ENCODE measurements at regions not wholly inside any gene's neighbourhood (a gene's known extent, or its start where the extent isn't known, plus 50 kb on each side); places are given as distances from the start of the nearest gene placed in this dataset.

DNA sequence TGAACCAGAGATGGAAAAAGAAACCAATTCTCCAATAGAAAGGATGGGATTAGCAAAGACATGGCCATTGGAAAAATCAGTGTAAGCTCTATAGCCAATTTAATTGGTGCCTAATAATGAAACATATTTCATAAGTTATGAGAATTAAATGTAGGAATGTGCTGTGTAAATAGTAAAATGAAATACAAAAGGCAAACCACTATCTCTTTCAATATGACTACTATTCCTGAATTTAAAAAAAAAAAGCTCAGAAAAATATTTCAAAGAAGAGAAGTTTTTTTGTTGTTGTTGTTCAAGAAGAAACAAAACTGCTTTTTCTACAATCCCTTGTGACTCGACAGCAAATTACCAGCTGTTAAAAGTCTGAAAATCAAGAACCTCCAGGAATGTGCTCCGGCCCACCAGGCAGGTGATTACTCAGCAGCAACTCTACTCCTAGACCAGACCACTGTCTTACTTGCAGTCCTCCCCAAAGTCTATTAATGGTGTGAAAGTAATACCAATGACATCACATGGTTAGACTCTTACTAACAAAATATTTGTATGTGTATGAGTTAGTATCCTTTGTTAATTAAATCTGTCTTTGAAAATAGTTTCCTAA, 362.4 kb downstream of the KCTD12 start:
- Mint-ChIP-seq H3K4me1 (no peaks in the 10 kb centered on the region), H3K4me3 (no peak overlapping the region), H3K9me3 (no peaks in the 10 kb centered on the region), H3K36me3 (no peaks in the 10 kb centered on the region), H3K27ac (no peak overlapping the region), H3K27me3 (peaks cover 3% of the 10 kb centered on the region)
- DNase-seq (ENCODE audit: low spot score in 2 of 2): no peak
- no peak for ATAC-seq (ENCODE audit: low read depth)

DNA sequence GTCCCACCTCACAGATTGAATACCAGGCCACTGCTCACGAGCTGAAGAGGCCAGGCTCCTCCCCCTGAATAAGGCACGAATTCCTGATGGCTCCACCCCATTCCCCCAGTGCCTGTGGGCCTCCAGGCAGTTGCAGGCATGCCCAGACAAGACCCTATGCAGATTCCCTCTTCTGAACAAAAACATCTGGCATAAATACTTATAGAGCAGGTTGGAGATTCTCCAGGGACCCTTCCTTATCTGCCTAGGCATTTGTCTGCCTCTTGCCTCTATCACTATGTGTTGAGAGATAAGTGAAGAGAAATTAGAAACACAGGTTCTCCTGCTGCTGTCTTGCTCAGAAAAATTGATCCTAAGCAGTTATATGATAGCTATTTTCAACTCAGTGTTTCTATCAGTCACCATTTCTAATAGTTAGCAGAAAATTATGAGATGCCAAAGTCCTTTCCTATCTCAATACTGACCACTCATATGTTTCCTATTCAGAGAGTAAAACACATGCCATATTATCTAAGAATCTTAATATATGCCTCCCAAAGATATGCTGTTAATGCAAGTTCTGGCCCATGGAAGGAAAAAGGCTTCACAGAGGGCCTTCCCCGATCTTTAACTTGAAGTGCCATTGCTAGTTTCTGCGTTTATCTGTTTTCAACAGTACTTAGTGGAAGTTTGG, 364.0 kb downstream of the KCTD12 start:
- ATAC-seq (ENCODE audit: low read depth) (no peak), DNase-seq (ENCODE audit: low spot score in 2 of 2) (no peak)
- no peak overlapping the region for H3K4me3 Mint-ChIP-seq
- H3K4me1 Mint-ChIP-seq: no peaks in the 10 kb centered on the region
- H3K36me3 Mint-ChIP-seq: no peaks in the 10 kb centered on the region
- no peak overlapping the region for H3K27ac Mint-ChIP-seq
- H3K9me3 Mint-ChIP-seq: no peaks in the 10 kb centered on the region
- peaks cover 3% of the 10 kb centered on the region for H3K27me3 Mint-ChIP-seq

DNA sequence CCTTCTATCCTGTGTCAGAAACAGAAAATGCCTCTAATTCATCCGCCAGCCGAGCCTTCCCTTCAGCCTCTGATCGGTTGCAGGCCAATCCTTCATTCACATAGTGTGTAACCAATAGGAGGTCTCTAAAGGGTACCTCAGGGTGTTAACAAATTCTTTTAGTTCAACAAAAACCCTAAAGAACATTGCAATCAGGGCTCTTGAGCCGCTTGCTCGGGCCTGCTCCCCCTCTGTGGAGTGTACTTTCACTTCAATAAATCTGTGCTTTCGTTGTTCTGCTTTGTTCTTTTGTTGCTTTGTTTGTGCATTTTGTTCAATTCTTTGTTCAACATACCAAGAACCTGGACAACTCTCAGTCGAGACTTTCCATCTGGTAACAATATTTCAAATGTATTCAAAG, 366.5 kb downstream of the KCTD12 start:
- Mint-ChIP-seq H3K9me3 (no peaks in the 10 kb centered on the region), H3K27me3 (peaks cover 5% of the 10 kb centered on the region), H3K4me1 (no peaks in the 10 kb centered on the region), H3K36me3 (no peaks in the 10 kb centered on the region), H3K4me3 (no peak overlapping the region), H3K27ac (no peak overlapping the region)
- no peak for DNase-seq (ENCODE audit: low spot score in 2 of 2)
- no peak for ATAC-seq (ENCODE audit: low read depth)

GRCh38 chr13:76516586-76516985, 369.6 kb downstream of the KCTD12 start:
- DNase-seq (ENCODE audit: low spot score in 2 of 2) (no peak), ATAC-seq (ENCODE audit: low read depth) (no peak)
- Mint-ChIP-seq H3K36me3 (no peaks in the 10 kb centered on the region), H3K27ac (no peak overlapping the region), H3K27me3 (peaks cover 9% of the 10 kb centered on the region), H3K4me3 (no peak overlapping the region), H3K4me1 (no peaks in the 10 kb centered on the region), H3K9me3 (no peaks in the 10 kb centered on the region)

DNA sequence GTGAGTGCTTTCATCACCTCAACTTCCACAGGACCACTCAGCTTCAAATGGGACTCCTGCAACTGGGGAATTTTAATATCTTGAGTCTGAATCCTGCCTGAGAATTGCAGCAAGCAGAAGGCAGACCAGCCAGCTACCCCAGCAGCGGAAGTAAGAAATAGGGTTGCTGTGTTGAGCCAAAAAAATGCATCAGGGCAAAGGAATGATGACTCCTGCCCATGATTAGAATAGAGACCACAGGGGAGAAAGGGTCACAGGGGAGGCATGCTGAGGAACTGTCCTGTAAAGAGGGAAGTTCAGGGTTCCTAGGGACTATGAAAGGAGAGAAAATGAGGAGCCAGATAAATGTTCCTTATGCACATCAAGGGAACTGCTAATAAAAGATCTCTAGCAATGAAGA, 370.2 kb downstream of the KCTD12 start:
- DNase-seq (ENCODE audit: low spot score in 2 of 2) (no peak), ATAC-seq (ENCODE audit: low read depth) (no peak)
- Mint-ChIP-seq H3K27me3 (peaks cover 9% of the 10 kb centered on the region), H3K4me3 (no peak overlapping the region), H3K36me3 (no peaks in the 10 kb centered on the region), H3K9me3 (no peaks in the 10 kb centered on the region), H3K27ac (no peak overlapping the region), H3K4me1 (no peaks in the 10 kb centered on the region)

- Mint-ChIP-seq H3K4me1 (no peaks in the 10 kb centered on the region), H3K27me3 (peaks cover 8% of the 10 kb centered on the region), H3K9me3 (no peaks in the 10 kb centered on the region), H3K27ac (no peak overlapping the region), H3K36me3 (no peaks in the 10 kb centered on the region), H3K4me3 (no peak overlapping the region)
- DNase-seq (ENCODE audit: low spot score in 2 of 2) (no peak), ATAC-seq (ENCODE audit: low read depth) (no peak)
Observed at GRCh38 chr13:76512721-76513145, 373.5 kb downstream of the KCTD12 start.

GRCh38 chr13:76505437-76505836, 380.8 kb downstream of the KCTD12 start:
- Mint-ChIP-seq H3K36me3 (no peaks in the 10 kb centered on the region), H3K4me1 (no peaks in the 10 kb centered on the region), H3K27me3 (peaks cover 5% of the 10 kb centered on the region), H3K27ac (no peak overlapping the region), H3K4me3 (no peak overlapping the region), H3K9me3 (no peaks in the 10 kb centered on the region)
- no peak for DNase-seq (ENCODE audit: low spot score in 2 of 2)
- ATAC-seq (ENCODE audit: low read depth): no peak

DNA sequence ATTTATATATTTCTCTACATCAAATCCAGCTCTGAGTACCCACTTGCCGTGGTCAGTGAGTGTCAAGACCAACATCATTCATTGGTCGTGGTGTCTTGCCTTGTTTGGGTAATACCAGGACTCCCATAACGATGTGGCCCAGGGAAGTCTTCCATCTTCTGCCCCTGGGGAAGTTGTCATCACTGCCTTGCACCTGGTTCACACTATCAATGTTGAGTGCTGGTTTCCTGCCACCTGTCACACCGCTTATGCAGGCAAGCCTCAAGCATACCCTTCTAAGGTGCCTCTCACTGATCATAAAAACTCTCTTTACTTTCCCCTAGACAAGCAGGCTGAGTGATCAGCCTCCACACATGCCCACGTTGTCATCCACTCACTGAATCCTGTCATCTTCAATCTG, 382.4 kb downstream of the KCTD12 start:
- DNase-seq (ENCODE audit: low spot score in 2 of 2) (no peak), ATAC-seq (ENCODE audit: low read depth) (no peak)
- H3K36me3 Mint-ChIP-seq: no peaks in the 10 kb centered on the region
- no peak overlapping the region for H3K27ac Mint-ChIP-seq
- H3K27me3 Mint-ChIP-seq: peaks cover 7% of the 10 kb centered on the region
- no peak overlapping the region for H3K4me3 Mint-ChIP-seq
- no peaks in the 10 kb centered on the region for H3K4me1 Mint-ChIP-seq
- H3K9me3 Mint-ChIP-seq: no peaks in the 10 kb centered on the region

DNA sequence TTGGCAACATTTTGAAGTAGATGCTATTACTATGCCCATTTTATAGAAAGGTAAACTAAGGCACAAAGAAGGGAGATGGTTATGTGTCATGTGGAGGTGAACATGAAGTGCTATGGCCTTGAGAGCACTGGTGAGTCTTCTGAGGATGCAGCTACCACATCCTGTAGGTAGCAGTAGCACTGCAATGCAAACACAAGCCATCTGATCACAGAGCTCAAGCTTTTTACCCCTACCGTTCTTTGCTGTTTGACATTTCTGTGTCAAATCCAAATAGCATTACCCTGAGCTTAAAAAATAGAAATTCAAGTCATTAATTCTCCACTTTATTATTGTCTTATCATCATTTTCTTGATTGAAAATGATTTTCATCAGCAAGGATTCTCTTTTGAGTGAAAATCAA, 382.9 kb downstream of the KCTD12 start:
- Mint-ChIP-seq H3K36me3 (no peaks in the 10 kb centered on the region), H3K27me3 (peaks cover 7% of the 10 kb centered on the region), H3K27ac (no peak overlapping the region), H3K4me1 (no peaks in the 10 kb centered on the region), H3K9me3 (no peaks in the 10 kb centered on the region), H3K4me3 (no peak overlapping the region)
- no peak for DNase-seq (ENCODE audit: low spot score in 2 of 2)
- no peak for ATAC-seq (ENCODE audit: low read depth)

GRCh38 chr13:76500894-76501293, 385.3 kb downstream of the KCTD12 start:
- no peak overlapping the region for H3K4me3 Mint-ChIP-seq
- no peaks in the 10 kb centered on the region for H3K9me3 Mint-ChIP-seq
- H3K27me3 Mint-ChIP-seq: peaks cover 12% of the 10 kb centered on the region
- no peak for DNase-seq (ENCODE audit: low spot score in 2 of 2)
- H3K27ac Mint-ChIP-seq: no peak overlapping the region
- H3K4me1 Mint-ChIP-seq: no peaks in the 10 kb centered on the region
- H3K36me3 Mint-ChIP-seq: no peaks in the 10 kb centered on the region
- ATAC-seq (ENCODE audit: low read depth): no peak

- DNase-seq (ENCODE audit: low spot score in 2 of 2) (no peak), ATAC-seq (ENCODE audit: low read depth) (no peak)
- Mint-ChIP-seq H3K9me3 (no peaks in the 10 kb centered on the region), H3K4me3 (no peak overlapping the region), H3K27me3 (peaks cover 6% of the 10 kb centered on the region), H3K4me1 (no peaks in the 10 kb centered on the region), H3K27ac (no peak overlapping the region), H3K36me3 (no peaks in the 10 kb centered on the region)
Observed at GRCh38 chr13:76499891-76500290, 386.3 kb downstream of the KCTD12 start.

DNA sequence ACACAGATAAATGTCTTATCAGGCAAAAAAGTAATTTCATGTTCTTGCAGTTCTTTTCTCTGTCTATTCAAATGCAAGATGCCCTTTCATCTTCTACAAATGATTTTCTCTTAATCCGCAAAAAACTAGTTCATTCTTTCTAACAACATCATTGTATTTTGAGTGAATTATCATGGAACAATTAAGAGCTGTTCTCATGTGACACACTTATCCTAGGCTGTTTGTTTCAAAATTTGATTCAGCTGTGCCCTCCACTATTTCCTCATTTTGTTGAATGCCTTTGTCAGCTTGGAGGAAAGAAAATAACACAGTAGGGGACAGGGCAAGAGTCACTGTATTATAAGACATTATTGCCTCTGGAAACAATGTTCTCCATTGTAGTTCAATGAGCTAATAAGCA, 396.9 kb downstream of the KCTD12 start:
- DNase-seq (ENCODE audit: low spot score in 2 of 2): no peak
- peaks cover 9% of the 10 kb centered on the region for H3K27me3 Mint-ChIP-seq
- ATAC-seq (ENCODE audit: low read depth): no peak
- no peaks in the 10 kb centered on the region for H3K36me3 Mint-ChIP-seq
- no peak overlapping the region for H3K4me3 Mint-ChIP-seq
- no peak overlapping the region for H3K27ac Mint-ChIP-seq
- no peaks in the 10 kb centered on the region for H3K4me1 Mint-ChIP-seq
- H3K9me3 Mint-ChIP-seq: no peaks in the 10 kb centered on the region

DNA sequence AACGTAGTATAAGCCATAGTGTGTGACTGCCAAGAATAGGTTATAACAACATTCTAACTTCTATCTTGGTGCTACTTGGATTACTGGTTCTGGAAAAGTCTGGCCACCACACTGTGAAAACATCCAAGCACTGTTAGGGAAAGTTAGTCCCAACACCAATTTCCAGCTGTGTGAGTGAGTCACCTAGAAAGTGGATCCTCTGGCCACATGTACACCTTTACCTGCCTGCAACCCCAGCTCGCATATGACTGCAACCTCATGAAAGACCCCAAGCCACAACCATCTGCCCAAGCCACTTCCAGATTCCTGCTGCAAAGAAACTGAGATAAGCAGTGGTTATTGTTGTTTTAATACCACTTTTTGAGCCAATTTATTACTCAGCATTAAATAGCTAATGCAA, 404.5 kb downstream of the KCTD12 start:
- Mint-ChIP-seq H3K9me3 (no peaks in the 10 kb centered on the region), H3K27me3 (peaks cover 3% of the 10 kb centered on the region), H3K27ac (no peak overlapping the region), H3K4me3 (no peak overlapping the region), H3K36me3 (no peaks in the 10 kb centered on the region), H3K4me1 (no peaks in the 10 kb centered on the region)
- no peak for DNase-seq (ENCODE audit: low spot score in 2 of 2)
- ATAC-seq (ENCODE audit: low read depth): no peak

GRCh38 chr13:76474966-76475365, 411.2 kb downstream of the KCTD12 start:
- Mint-ChIP-seq H3K36me3 (no peaks in the 10 kb centered on the region), H3K4me1 (no peaks in the 10 kb centered on the region), H3K27ac (no peak overlapping the region), H3K9me3 (no peaks in the 10 kb centered on the region), H3K4me3 (no peak overlapping the region), H3K27me3 (peaks cover 3% of the 10 kb centered on the region)
- DNase-seq (ENCODE audit: low spot score in 2 of 2) (no peak), ATAC-seq (ENCODE audit: low read depth) (no peak)

- H3K4me1 Mint-ChIP-seq: no peaks in the 10 kb centered on the region
- DNase-seq (ENCODE audit: low spot score in 2 of 2) (no peak), ATAC-seq (ENCODE audit: low read depth) (no peak)
- H3K27me3 Mint-ChIP-seq: peaks cover 3% of the 10 kb centered on the region
- H3K27ac Mint-ChIP-seq: no peak overlapping the region
- no peaks in the 10 kb centered on the region for H3K36me3 Mint-ChIP-seq
- no peaks in the 10 kb centered on the region for H3K9me3 Mint-ChIP-seq
- no peak overlapping the region for H3K4me3 Mint-ChIP-seq
Observed at GRCh38 chr13:76474356-76474755, 411.8 kb downstream of the KCTD12 start.

All from memory B cell (primary cell).